ENCODE measurements at regions not wholly inside any gene's neighbourhood (a gene's known extent, or its start where the extent isn't known, plus 50 kb on each side); places are given as distances from the start of the nearest gene placed in this dataset.

DNA sequence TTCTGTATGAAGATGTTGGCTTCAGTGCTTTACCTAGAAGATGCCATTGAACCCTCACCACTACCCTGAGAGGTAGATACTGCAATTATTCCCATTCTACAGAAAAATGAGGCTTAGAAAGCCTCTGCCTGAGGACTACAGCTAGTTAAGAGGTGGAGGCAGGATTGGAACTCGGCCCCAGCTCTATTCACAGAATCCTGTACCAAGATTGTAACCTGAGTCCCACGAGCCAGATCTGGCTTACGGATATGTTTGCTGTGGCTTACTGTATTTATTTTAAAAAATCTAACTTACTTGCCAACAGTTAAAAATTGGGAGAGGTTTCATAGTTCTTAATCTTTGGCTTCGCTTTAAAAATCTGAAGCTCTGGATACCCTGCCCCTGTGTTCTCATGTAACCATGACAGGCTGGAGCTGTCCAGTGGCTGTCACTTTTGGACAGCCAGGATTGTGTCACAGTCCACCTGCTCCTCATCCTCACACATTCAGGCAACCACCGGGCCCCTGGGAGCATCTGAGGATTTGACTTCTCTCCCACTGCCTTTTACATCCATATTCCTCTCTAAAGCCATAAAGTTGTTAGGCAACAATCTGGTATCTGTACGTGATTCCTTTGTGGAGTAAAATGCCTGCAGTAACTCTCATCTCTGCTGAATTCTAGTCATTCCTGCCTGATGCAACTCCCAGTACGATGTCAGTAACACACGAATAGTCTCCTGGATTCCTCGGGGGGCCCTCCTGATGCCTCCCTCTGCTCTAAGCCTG is 160.8 kb upstream of the SERP2 start:
- TF ChIP-seq, protein P1, sequence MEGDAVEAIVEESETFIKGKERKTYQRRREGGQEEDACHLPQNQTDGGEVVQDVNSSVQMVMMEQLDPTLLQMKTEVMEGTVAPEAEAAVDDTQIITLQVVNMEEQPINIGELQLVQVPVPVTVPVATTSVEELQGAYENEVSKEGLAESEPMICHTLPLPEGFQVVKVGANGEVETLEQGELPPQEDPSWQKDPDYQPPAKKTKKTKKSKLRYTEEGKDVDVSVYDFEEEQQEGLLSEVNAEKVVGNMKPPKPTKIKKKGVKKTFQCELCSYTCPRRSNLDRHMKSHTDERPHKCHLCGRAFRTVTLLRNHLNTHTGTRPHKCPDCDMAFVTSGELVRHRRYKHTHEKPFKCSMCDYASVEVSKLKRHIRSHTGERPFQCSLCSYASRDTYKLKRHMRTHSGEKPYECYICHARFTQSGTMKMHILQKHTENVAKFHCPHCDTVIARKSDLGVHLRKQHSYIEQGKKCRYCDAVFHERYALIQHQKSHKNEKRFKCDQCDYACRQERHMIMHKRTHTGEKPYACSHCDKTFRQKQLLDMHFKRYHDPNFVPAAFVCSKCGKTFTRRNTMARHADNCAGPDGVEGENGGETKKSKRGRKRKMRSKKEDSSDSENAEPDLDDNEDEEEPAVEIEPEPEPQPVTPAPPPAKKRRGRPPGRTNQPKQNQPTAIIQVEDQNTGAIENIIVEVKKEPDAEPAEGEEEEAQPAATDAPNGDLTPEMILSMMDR (tag by site-specific recombination; IDR thresholded peaks at IDR 0.05): no peak
- TF ChIP-seq ZNF274 (IDR thresholded peaks at IDR 0.05; ENCODE audit: low read length): no peak
- TF ChIP-seq ZNF274 (tag by site-specific recombination; IDR thresholded peaks at IDR 0.05; ENCODE audit: borderline replicate concordance): no peak
- TF ChIP-seq, protein P2, sequence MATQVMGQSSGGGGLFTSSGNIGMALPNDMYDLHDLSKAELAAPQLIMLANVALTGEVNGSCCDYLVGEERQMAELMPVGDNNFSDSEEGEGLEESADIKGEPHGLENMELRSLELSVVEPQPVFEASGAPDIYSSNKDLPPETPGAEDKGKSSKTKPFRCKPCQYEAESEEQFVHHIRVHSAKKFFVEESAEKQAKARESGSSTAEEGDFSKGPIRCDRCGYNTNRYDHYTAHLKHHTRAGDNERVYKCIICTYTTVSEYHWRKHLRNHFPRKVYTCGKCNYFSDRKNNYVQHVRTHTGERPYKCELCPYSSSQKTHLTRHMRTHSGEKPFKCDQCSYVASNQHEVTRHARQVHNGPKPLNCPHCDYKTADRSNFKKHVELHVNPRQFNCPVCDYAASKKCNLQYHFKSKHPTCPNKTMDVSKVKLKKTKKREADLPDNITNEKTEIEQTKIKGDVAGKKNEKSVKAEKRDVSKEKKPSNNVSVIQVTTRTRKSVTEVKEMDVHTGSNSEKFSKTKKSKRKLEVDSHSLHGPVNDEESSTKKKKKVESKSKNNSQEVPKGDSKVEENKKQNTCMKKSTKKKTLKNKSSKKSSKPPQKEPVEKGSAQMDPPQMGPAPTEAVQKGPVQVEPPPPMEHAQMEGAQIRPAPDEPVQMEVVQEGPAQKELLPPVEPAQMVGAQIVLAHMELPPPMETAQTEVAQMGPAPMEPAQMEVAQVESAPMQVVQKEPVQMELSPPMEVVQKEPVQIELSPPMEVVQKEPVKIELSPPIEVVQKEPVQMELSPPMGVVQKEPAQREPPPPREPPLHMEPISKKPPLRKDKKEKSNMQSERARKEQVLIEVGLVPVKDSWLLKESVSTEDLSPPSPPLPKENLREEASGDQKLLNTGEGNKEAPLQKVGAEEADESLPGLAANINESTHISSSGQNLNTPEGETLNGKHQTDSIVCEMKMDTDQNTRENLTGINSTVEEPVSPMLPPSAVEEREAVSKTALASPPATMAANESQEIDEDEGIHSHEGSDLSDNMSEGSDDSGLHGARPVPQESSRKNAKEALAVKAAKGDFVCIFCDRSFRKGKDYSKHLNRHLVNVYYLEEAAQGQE (tag by site-specific recombination; IDR thresholded peaks at IDR 0.05): peak; percentile 74; the same call in 1 of the 2 replicates
- no peak for TF ChIP-seq ZBTB7A (tag by site-specific recombination; IDR thresholded peaks at IDR 0.05; ENCODE audit: low read depth)
- TF ChIP-seq ZNF623 (tag by site-specific recombination; IDR thresholded peaks at IDR 0.05): no peak
- TF ChIP-seq ZNF121 (tag by site-specific recombination; IDR thresholded peaks at IDR 0.05): no peak
